ENCODE measurements at regions not wholly inside any gene's neighbourhood (a gene's known extent, or its start where the extent isn't known, plus 50 kb on each side); places are given as distances from the start of the nearest gene placed in this dataset.

GRCh38 chr19:29318581-29318980, 105.6 kb upstream of the UQCRFS1 start:
- DNase-seq (ENCODE audit: low spot score): no peak
- no peak for TF ChIP-seq CTCF (IDR thresholded peaks at IDR 0.05)
- no peaks in the 10 kb centered on the region for H3K27me3 ChIP-seq

DNA sequence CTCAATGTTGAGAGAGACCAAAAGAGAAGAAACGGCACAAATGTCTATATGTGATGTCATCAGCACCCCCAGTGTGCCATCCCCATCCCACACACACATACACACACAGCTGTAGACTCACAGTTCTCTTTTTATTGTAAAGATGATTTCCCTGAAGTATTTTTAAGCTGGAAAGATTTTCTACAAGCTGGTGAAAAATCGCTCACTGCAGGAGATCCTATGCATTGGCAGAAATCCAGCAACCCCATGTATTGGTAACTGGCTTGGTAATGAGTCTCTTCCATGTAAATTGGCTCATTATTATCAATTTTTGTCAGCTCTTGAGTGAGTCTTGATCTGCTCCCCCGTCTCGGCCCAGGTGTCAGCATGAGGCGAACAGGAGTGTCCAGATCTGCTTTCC, 107.1 kb upstream of the UQCRFS1 start:
- no peak for DNase-seq (ENCODE audit: low spot score)
- no peak overlapping the region for H3K4me3 ChIP-seq
- H3K27ac ChIP-seq: no peak overlapping the region
- H3K4me1 ChIP-seq: no peaks in the 10 kb centered on the region
- H3K27me3 ChIP-seq: no peaks in the 10 kb centered on the region
- TF ChIP-seq CTCF (IDR thresholded peaks at IDR 0.05): no peak
- H3K9me3 ChIP-seq: no peaks in the 10 kb centered on the region
- no peaks in the 10 kb centered on the region for H3K36me3 ChIP-seq

More at GRCh38 chr19:29318581-29318980, 105.6 kb upstream of the UQCRFS1 start:
- no peak overlapping the region for H3K4me3 ChIP-seq
- H3K4me1 ChIP-seq: no peaks in the 10 kb centered on the region
- no peaks in the 10 kb centered on the region for H3K36me3 ChIP-seq
- H3K27ac ChIP-seq: no peak overlapping the region
- no peaks in the 10 kb centered on the region for H3K9me3 ChIP-seq

GRCh38 chr19:29320618-29321017, 107.7 kb upstream of the UQCRFS1 start:
- Histone ChIP-seq H3K4me3 (no peak overlapping the region), H3K27ac (no peak overlapping the region), H3K9me3 (no peaks in the 10 kb centered on the region), H3K4me1 (no peaks in the 10 kb centered on the region), H3K36me3 (no peaks in the 10 kb centered on the region), H3K27me3 (no peaks in the 10 kb centered on the region)
- TF ChIP-seq CTCF (IDR thresholded peaks at IDR 0.05): no peak
- no peak for DNase-seq (ENCODE audit: low spot score)

DNA sequence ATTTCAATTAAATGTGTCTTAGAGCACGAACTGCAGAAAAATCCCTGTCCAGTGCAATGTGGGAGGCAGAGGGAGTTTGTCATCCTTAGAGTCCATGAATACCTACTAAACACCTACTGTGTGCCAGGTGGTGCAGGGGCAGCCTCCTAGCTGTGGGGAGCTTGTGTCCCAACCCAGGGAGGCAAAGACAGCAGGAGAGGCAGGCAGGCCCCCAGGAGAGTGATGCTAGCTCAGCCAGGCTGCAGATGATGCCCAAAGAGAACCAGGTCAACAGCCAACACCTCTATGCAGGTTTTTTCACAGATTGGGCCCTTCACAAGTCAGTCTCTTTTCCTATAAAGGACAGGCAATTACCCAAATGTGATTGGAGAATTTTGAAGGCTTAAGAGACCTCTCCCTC, 108.2 kb upstream of the UQCRFS1 start:
- H3K4me3 ChIP-seq: no peak overlapping the region
- H3K27me3 ChIP-seq: no peaks in the 10 kb centered on the region
- no peak for TF ChIP-seq CTCF (IDR thresholded peaks at IDR 0.05)
- H3K9me3 ChIP-seq: no peaks in the 10 kb centered on the region
- H3K4me1 ChIP-seq: no peaks in the 10 kb centered on the region
- DNase-seq (ENCODE audit: low spot score): no peak
- no peaks in the 10 kb centered on the region for H3K36me3 ChIP-seq
- H3K27ac ChIP-seq: no peak overlapping the region

DNA sequence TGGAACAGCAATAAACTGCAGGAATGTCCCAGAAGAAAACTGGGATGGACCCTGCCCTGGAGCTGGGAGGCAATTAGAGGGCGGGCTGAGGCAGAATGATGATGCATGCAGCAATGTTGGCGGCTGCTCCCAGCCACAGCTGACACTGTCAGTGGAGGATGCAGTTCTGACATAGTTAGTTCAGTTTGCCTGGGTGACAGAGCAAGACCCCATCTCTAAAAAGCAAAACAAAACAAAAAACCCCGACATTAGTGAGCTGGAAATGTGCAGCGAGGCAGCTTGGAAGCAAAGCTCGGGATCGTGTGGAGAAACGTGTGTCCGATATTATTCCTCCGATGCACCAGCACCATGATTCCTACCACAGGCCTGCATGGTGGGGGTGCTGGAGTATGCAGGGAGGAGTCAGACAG, 110.1 kb upstream of the UQCRFS1 start:
- H3K4me3 ChIP-seq: no peak overlapping the region
- DNase-seq (ENCODE audit: low spot score): no peak
- no peaks in the 10 kb centered on the region for H3K9me3 ChIP-seq
- H3K36me3 ChIP-seq: no peaks in the 10 kb centered on the region
- no peaks in the 10 kb centered on the region for H3K4me1 ChIP-seq
- no peaks in the 10 kb centered on the region for H3K27me3 ChIP-seq
- TF ChIP-seq CTCF (IDR thresholded peaks at IDR 0.05): no peak
- no peak overlapping the region for H3K27ac ChIP-seq

- no peak for TF ChIP-seq CTCF (IDR thresholded peaks at IDR 0.05)
- peak; percentile 38 for DNase-seq (ENCODE audit: low spot score)
- Histone ChIP-seq H3K36me3 (no peaks in the 10 kb centered on the region), H3K9me3 (no peaks in the 10 kb centered on the region), H3K4me3 (no peak overlapping the region), H3K4me1 (no peaks in the 10 kb centered on the region), H3K27me3 (no peaks in the 10 kb centered on the region), H3K27ac (no peak overlapping the region)
Measured at GRCh38 chr19:29323440-29324290, 110.7 kb upstream of the UQCRFS1 start.
